Activated CD4-positive, alpha-beta T cell treated with anti-CD3 and anti-CD28 coated beads for 36 hours (primary cell): ENCODE measurements at regions not wholly inside any gene's neighbourhood (a gene's known extent, or its start where the extent isn't known, plus 50 kb on each side); places are given as distances from the start of the nearest gene placed in this dataset.

Source experiments
- ATAC-seq: fragments of 200-7000 bp; cut with Tn5 transposase; one replicate; pipeline ENCODE4 v1.10.0; 2021; ENCODE audit warnings: mild to moderate bottlenecking, moderate library complexity
- CTCF ChIA-PET: fragments of 350-600 bp; sonication (Branson Sonifier 250); formaldehyde crosslinking; loops from one replicate; lab custom pipeline; 2021; ENCODE audit warnings: antibody characterized with exemption; lab: Charles Lee
- POLR2A ChIA-PET: fragments of 350-600 bp; sonication (Branson Sonifier 250); formaldehyde crosslinking; loops from one replicate; lab custom pipeline; 2021; ENCODE audit warnings: antibody characterized with exemption, inconsistent platforms; lab: Charles Lee
- DNase-seq: peaks from one replicate; pipeline ENCODE4 v3.0.0-alpha.2; 2020
- H3K27ac Mint-ChIP-seq: one replicate; pipeline ENCODE4 v1.8.0; 2021; ENCODE audit warnings: mixed read lengths
- H3K27me3 Mint-ChIP-seq: one replicate; pipeline ENCODE4 v1.8.0; 2021; ENCODE audit warnings: mixed read lengths
- H3K36me3 Mint-ChIP-seq: one replicate; pipeline ENCODE4 v1.8.0; 2021; ENCODE audit warnings: low read depth, mixed read lengths
- H3K4me1 Mint-ChIP-seq: one replicate; pipeline ENCODE4 v1.8.0; 2021; ENCODE audit warnings: mixed read lengths
- H3K4me3 Mint-ChIP-seq: one replicate; pipeline ENCODE4 v1.8.0; 2021; ENCODE audit warnings: mild to moderate bottlenecking, moderate library complexity, mixed read lengths
- H3K9me3 Mint-ChIP-seq: one replicate; pipeline ENCODE4 v1.8.0; 2021; ENCODE audit warnings: low read depth, mixed read lengths
- intact Hi-C, 2 experiments: fragments of 100-400 bp; cut with DNase I in 1 of 2; cut with micrococcal nuclease in 1 of 2; formaldehyde crosslinking; loops; one replicate each; pipeline versions ENCODE4 v1.14.2 to v1.15.1; 2022 to 2024; cut with DNase I, micrococcal nuclease

- Mint-ChIP-seq H3K4me1 (no peaks in the 10 kb centered on the region), H3K9me3 (no peaks in the 10 kb centered on the region), H3K4me3 (no peak overlapping the region), H3K36me3 (no peaks in the 10 kb centered on the region), H3K27me3 (no peaks in the 10 kb centered on the region), H3K27ac (no peak overlapping the region)
- CTCF ChIA-PET, result no interaction called here
- ATAC-seq (no peak), DNase-seq (no peak)
- intact Hi-C loops, result no loop called here
- POLR2A ChIA-PET, result no interaction called here
These were observed 746.7 kb upstream of the USP15 start for GRCh38 chr12:61513499-61513898.

DNA sequence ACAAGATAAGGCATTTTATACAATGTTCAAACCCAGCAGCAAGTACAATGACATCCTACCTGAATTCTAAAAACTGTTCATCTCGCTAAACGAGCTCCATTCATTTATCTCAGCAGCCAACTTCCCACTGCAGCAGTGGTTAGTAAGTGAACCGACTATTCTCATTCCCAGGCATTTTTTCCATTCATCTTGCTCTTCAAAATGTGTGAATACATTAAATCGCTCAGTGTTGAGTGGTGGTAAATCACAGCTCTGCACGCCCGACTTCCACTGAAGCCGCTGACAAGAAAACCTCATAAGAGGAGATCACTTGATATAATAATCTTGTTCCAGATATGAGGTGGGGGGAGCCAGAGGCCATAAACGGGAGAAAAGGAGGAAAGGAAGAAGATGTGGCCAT is 746.2 kb upstream of the USP15 start:
- no peaks in the 10 kb centered on the region for H3K4me1 Mint-ChIP-seq
- ChIA-PET CTCF (no interaction called here), POLR2A (no interaction called here)
- H3K27ac Mint-ChIP-seq, result no peak overlapping the region
- H3K27me3 Mint-ChIP-seq, result no peaks in the 10 kb centered on the region
- intact Hi-C loops, result no loop called here
- no peak for DNase-seq
- H3K36me3 Mint-ChIP-seq, result no peaks in the 10 kb centered on the region
- ATAC-seq, result no peak
- no peaks in the 10 kb centered on the region for H3K9me3 Mint-ChIP-seq
- H3K4me3 Mint-ChIP-seq, result no peak overlapping the region

DNA sequence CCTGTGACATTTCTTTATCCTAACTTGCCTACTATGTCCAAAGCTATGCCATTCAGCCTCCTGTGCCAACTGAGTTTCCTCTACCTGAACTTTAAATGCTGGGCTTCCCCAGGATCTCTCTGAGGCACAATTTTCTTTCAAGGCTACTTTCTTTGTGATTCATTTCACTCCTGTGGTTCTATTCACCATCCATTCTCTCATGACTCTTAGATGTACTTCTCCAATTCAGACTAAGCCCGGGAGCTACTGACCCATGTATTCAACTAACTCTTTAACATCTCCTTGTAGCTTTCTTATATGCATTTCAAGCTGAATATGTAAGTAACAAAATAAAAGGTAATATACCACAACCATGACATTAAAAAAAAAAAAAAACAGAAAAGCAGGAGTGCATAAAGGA is 738.9 kb upstream of the USP15 start:
- intact Hi-C loops, result no loop called here
- H3K9me3 Mint-ChIP-seq, result peaks cover 2% of the 10 kb centered on the region
- DNase-seq (no peak), ATAC-seq (no peak)
- H3K4me3 Mint-ChIP-seq, result no peak overlapping the region
- H3K27me3 Mint-ChIP-seq, result no peaks in the 10 kb centered on the region
- CTCF ChIA-PET, result no interaction called here
- H3K27ac Mint-ChIP-seq, result no peak overlapping the region
- no peaks in the 10 kb centered on the region for H3K36me3 Mint-ChIP-seq
- H3K4me1 Mint-ChIP-seq, result no peaks in the 10 kb centered on the region
- POLR2A ChIA-PET, result no interaction called here

DNA sequence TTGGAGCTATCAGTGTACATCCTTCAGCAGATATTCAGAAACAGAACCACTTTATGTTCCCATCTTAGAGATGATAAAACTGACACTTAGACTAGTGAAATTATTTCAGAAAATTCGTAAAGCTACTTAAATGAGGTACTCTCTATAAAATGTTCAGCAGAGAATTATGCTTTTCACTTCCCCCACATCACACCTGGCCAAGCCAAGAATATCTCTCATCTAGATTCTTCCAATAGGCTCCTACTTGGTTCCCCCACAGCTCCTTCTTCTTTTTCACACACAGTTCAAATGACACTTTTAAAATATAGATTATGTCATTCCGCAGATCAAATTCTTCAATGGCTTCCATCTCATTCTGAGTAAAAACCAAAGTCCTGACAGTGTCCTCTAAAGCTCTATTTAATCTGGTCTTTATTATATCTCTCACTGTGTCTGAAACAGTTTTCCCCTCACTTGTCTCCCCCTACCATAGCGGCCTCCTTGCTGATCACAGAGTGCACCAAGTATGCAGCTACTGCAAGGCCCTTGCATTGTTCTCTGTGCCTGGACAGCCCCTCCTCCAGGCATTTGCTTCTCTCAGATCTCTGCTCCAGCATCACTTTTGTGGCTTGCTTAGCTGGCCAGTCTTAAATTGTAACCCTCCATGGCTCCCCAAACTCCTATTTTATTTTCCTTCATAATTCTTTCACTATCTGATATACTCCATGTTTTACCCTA is 736.8 kb upstream of the USP15 start:
- CTCF ChIA-PET, result interaction anchor here (0.6 kb wide), 1 partner anchor 1006 kb away, joined by 3 read pairs; no protein-coding TSS in a partner anchor
- intact Hi-C loops, result no loop called here
- no peak for ATAC-seq

GRCh38 chr12:61524851-61525250 is 735.4 kb upstream of the USP15 start:
- POLR2A ChIA-PET, result no interaction called here
- Mint-ChIP-seq H3K4me1 (no peaks in the 10 kb centered on the region), H3K9me3 (peaks cover 3% of the 10 kb centered on the region)

More for the DNA sequence above, 736.8 kb upstream of the USP15 start:
- Mint-ChIP-seq H3K27me3 (no peaks in the 10 kb centered on the region), H3K36me3 (no peaks in the 10 kb centered on the region), H3K4me3 (no peak overlapping the region), H3K27ac (no peak overlapping the region), H3K4me1 (no peaks in the 10 kb centered on the region), H3K9me3 (peaks cover 3% of the 10 kb centered on the region)
- DNase-seq, result no peak
- POLR2A ChIA-PET, result no interaction called here

DNA sequence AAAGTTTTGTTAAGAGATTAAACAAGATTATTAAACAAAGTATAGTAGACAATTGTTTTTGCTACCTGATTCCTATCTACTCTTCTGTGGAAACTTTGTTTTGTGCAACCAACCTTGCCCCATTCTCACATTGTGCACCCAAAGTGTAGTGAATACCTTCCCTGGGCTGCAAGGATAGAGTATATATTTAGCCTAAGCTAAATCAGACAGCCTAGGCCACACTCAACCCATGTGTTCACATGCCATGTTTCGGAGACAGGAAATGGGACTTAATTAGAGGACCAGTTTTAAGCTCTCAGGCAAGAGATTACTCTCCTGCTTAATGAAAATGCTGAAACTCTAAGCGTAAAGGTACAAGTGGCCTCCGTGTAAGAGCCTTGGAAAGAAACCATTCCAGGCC is 734.9 kb upstream of the USP15 start:
- H3K9me3 Mint-ChIP-seq, result peaks cover 3% of the 10 kb centered on the region
- H3K4me1 Mint-ChIP-seq, result no peaks in the 10 kb centered on the region
- H3K27ac Mint-ChIP-seq, result no peak overlapping the region
- H3K4me3 Mint-ChIP-seq, result no peak overlapping the region
- no peaks in the 10 kb centered on the region for H3K27me3 Mint-ChIP-seq
- no peak for DNase-seq
- H3K36me3 Mint-ChIP-seq, result no peaks in the 10 kb centered on the region
- intact Hi-C loops, result no loop called here
- ChIA-PET POLR2A (no interaction called here), CTCF (no interaction called here)
- no peak for ATAC-seq

More at GRCh38 chr12:61524851-61525250, 735.4 kb upstream of the USP15 start:
- DNase-seq, result no peak
- Mint-ChIP-seq H3K27ac (no peak overlapping the region), H3K4me3 (no peak overlapping the region), H3K27me3 (no peaks in the 10 kb centered on the region), H3K36me3 (no peaks in the 10 kb centered on the region)
- intact Hi-C loops, result no loop called here
- ATAC-seq, result no peak
- CTCF ChIA-PET, result no interaction called here

GRCh38 chr12:61530456-61530855 is 729.7 kb upstream of the USP15 start:
- ChIA-PET CTCF (no interaction called here), POLR2A (no interaction called here)
- Mint-ChIP-seq H3K27me3 (no peaks in the 10 kb centered on the region), H3K9me3 (peaks cover 8% of the 10 kb centered on the region), H3K36me3 (no peaks in the 10 kb centered on the region), H3K27ac (no peak overlapping the region), H3K4me3 (no peak overlapping the region), H3K4me1 (no peaks in the 10 kb centered on the region)
- no peak for ATAC-seq
- DNase-seq, result no peak
- intact Hi-C loops, result no loop called here

GRCh38 chr12:61531195-61531594 is 729.0 kb upstream of the USP15 start:
- no peak overlapping the region for H3K27ac Mint-ChIP-seq
- DNase-seq (no peak), ATAC-seq (no peak)

DNA sequence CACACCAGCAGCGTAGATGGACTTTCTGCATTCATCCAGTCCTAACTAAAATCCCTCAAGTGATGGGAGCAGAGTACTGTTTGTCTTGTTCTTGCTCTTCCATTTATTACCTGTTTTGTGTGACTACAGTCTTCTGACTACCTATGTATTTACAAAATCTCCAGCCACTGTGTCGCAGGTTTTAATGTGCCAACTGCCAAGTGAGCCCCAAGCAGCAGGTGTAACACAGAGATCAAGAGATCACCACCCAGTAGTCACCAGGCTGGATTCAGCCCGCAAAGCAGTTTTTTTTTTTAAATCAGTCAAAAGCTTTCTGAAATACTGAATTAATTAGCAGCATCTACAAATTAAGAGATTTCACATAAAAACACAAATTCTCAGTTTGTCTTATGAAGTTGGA is 724.1 kb upstream of the USP15 start:
- CTCF ChIA-PET, result interaction anchor here (0.9 kb wide), 1 partner anchor 33 kb away, joined by 3 read pairs; no protein-coding TSS in a partner anchor
- no peak overlapping the region for H3K27ac Mint-ChIP-seq
- intact Hi-C loops, result no loop called here
- DNase-seq, result no peak
- POLR2A ChIA-PET, result no interaction called here
- no peaks in the 10 kb centered on the region for H3K4me1 Mint-ChIP-seq
- H3K4me3 Mint-ChIP-seq, result no peak overlapping the region
- peaks cover 5% of the 10 kb centered on the region for H3K9me3 Mint-ChIP-seq
- no peaks in the 10 kb centered on the region for H3K36me3 Mint-ChIP-seq
- ATAC-seq, result no peak
- no peaks in the 10 kb centered on the region for H3K27me3 Mint-ChIP-seq

More at GRCh38 chr12:61531195-61531594, 729.0 kb upstream of the USP15 start:
- POLR2A ChIA-PET, result no interaction called here
- Mint-ChIP-seq H3K4me1 (no peaks in the 10 kb centered on the region), H3K4me3 (no peak overlapping the region), H3K27me3 (no peaks in the 10 kb centered on the region), H3K9me3 (peaks cover 6% of the 10 kb centered on the region), H3K36me3 (no peaks in the 10 kb centered on the region)
- CTCF ChIA-PET, result no interaction called here
- intact Hi-C loops, result no loop called here

GRCh38 chr12:61536525-61536924 is 723.7 kb upstream of the USP15 start:
- Mint-ChIP-seq H3K27ac (no peak overlapping the region), H3K4me1 (no peaks in the 10 kb centered on the region), H3K36me3 (no peaks in the 10 kb centered on the region), H3K27me3 (no peaks in the 10 kb centered on the region), H3K4me3 (no peak overlapping the region), H3K9me3 (peaks cover 5% of the 10 kb centered on the region)
- no peak for DNase-seq
- no peak for ATAC-seq
- ChIA-PET POLR2A (no interaction called here), CTCF (interaction anchor here (0.9 kb wide), 1 partner anchor 33 kb away, joined by 3 read pairs; no protein-coding TSS in a partner anchor)
- intact Hi-C loops, result no loop called here

DNA sequence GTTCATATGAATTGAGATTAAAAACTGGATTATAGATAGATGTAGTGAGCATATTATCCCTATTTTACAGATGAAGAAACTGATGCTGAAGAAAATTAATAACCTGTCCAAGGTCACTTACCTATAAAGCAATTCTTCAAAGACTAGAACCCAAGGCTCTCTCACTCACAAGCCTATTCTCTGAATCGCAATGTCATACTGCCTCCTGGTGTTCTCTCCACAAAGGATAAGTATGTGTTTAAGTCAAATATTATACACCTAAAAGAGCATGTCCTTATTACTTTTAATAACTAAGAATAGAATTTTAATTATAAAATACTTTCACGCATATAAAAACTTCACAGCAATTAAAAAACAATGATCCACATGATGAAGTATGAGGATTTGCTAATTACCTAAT is 721.3 kb upstream of the USP15 start:
- intact Hi-C loops, result no loop called here
- Mint-ChIP-seq H3K36me3 (no peaks in the 10 kb centered on the region), H3K27me3 (no peaks in the 10 kb centered on the region), H3K27ac (no peak overlapping the region), H3K9me3 (peaks cover 2% of the 10 kb centered on the region), H3K4me3 (no peak overlapping the region), H3K4me1 (no peaks in the 10 kb centered on the region)
- CTCF ChIA-PET, result no interaction called here
- no peak for DNase-seq
- POLR2A ChIA-PET, result no interaction called here
- no peak for ATAC-seq

GRCh38 chr12:61542551-61542950 is 717.7 kb upstream of the USP15 start:
- POLR2A ChIA-PET, result no interaction called here
- no peak for DNase-seq

More at GRCh38 chr12:61542551-61542950, 717.7 kb upstream of the USP15 start:
- H3K27me3 Mint-ChIP-seq, result no peaks in the 10 kb centered on the region
- H3K4me1 Mint-ChIP-seq, result no peaks in the 10 kb centered on the region
- intact Hi-C loops, result no loop called here
- no peaks in the 10 kb centered on the region for H3K9me3 Mint-ChIP-seq
- no peaks in the 10 kb centered on the region for H3K36me3 Mint-ChIP-seq
- H3K27ac Mint-ChIP-seq, result no peak overlapping the region
- no peak for ATAC-seq
- no peak overlapping the region for H3K4me3 Mint-ChIP-seq
- CTCF ChIA-PET, result no interaction called here
